ENCODE measurements at regions not wholly inside any gene's neighbourhood (a gene's known extent, or its start where the extent isn't known, plus 50 kb on each side); places are given as distances from the start of the nearest gene placed in this dataset.

GRCh38 chr18:22320771-22321170, 96.9 kb downstream of the CTAGE1 start:
- Histone ChIP-seq H3K4me3 (no peak overlapping the region), H3K9me3 (no peaks in the 10 kb centered on the region), H3K27me3 (no peaks in the 10 kb centered on the region), H3K36me3 (no peaks in the 10 kb centered on the region), H3K4me1 (ENCODE audit: insufficient read depth) (peaks cover 4% of the 10 kb centered on the region), H3K27ac (no peak overlapping the region)
- intact Hi-C loops (cut with DNase I) = no loop called here
- TF ChIP-seq POLR2A (IDR thresholded peaks at IDR 0.05) (no peak), CTCF (IDR thresholded peaks at IDR 0.05) (no peak), EP300 (IDR thresholded peaks at IDR 0.05) (no peak)
- DNase-seq = no peak
- 93 to 95% (median 94%) methylated on average over 3 of the region's 3 CpGs for WGBS, 3 donors

- intact Hi-C loops (cut with DNase I) = no loop called here
- H3K9me3 ChIP-seq = no peaks in the 10 kb centered on the region
- no peaks in the 10 kb centered on the region for H3K36me3 ChIP-seq
- DNase-seq = no peak
- TF ChIP-seq CTCF (IDR thresholded peaks at IDR 0.05) (no peak), EP300 (IDR thresholded peaks at IDR 0.05) (no peak), POLR2A (IDR thresholded peaks at IDR 0.05) (no peak)
- no peaks in the 10 kb centered on the region for H3K27me3 ChIP-seq
- 85 to 99% (median 99%) methylated on average over 4 of the region's 4 CpGs for WGBS, 3 donors
- no peak overlapping the region for H3K27ac ChIP-seq
- H3K4me1 ChIP-seq (ENCODE audit: insufficient read depth) = peaks cover 4% of the 10 kb centered on the region
- H3K4me3 ChIP-seq = no peak overlapping the region
These were observed 97.6 kb downstream of the CTAGE1 start for GRCh38 chr18:22320155-22320554.

- H3K4me1 ChIP-seq (ENCODE audit: insufficient read depth) = no peaks in the 10 kb centered on the region
- H3K36me3 ChIP-seq = no peaks in the 10 kb centered on the region
- no peak overlapping the region for H3K4me3 ChIP-seq
- no peaks in the 10 kb centered on the region for H3K27me3 ChIP-seq
- intact Hi-C loops (cut with DNase I) = no loop called here
- no peak for TF ChIP-seq POLR2A (IDR thresholded peaks at IDR 0.05)
- H3K9me3 ChIP-seq = no peaks in the 10 kb centered on the region
- no peak overlapping the region for H3K27ac ChIP-seq
- DNase-seq = no peak
- WGBS, 3 donors = 65 to 78% (median 70%) methylated on average over 8 of the region's 8 CpGs
These were observed 98.8 kb downstream of the CTAGE1 start for GRCh38 chr18:22318745-22319407.

- 23 to 38% (median 31%) methylated on average over 3 of the region's 3 CpGs for WGBS, 3 donors
These were observed 103.3 kb downstream of the CTAGE1 start for GRCh38 chr18:22314420-22314819.

More at GRCh38 chr18:22314420-22314819, 103.3 kb downstream of the CTAGE1 start:
- no peak overlapping the region for H3K27ac ChIP-seq
- intact Hi-C loops (cut with DNase I) = no loop called here
- DNase-seq = peak in 1 of 5 donors; percentile 45
- H3K4me1 ChIP-seq (ENCODE audit: insufficient read depth) = no peaks in the 10 kb centered on the region
- TF ChIP-seq EP300 (IDR thresholded peaks at IDR 0.05) (no peak), POLR2A (IDR thresholded peaks at IDR 0.05) (no peak), CTCF (IDR thresholded peaks at IDR 0.05) (no peak)
- H3K36me3 ChIP-seq = no peaks in the 10 kb centered on the region
- no peaks in the 10 kb centered on the region for H3K9me3 ChIP-seq
- H3K4me3 ChIP-seq = no peak overlapping the region
- no peaks in the 10 kb centered on the region for H3K27me3 ChIP-seq

Data from ovary (tissue), 7 donors.